ENCODE measurements at regions not wholly inside any gene's neighbourhood (a gene's known extent, or its start where the extent isn't known, plus 50 kb on each side); places are given as distances from the start of the nearest gene placed in this dataset.
"Not testable (repeated sequence)": the region's sequence is repeated elsewhere in the genome, so short reads cannot be mapped to it uniquely, and the experiment has no call there.

DNA sequence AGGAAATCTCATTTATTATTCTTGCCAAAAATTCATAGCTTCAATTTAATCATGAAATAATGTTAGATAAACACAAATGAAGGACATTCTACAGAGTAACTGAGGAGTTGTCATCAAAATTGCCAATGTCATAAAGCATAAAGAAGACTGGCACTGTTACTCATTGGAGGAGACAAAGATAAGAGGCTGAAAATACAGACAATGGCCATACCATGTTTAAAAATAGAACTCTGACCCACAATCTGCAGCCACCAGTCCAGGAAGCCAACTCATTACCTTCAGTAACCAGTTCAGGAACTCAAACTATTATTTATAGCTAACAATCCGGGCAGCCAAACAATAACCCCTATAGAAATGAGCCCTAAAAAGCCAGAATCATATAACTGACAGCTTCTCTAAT, 795.6 kb downstream of the TENT5A start:
- Histone ChIP-seq H3K4me1 (ENCODE audit: insufficient read depth, low read length, severe bottlenecking) (no peaks in the 10 kb centered on the region), H3K79me2 (ENCODE audit: insufficient read depth, low read length) (no peaks in the 10 kb centered on the region), H3K27ac (ENCODE audit: low read depth, low read length, poor library complexity, severe bottlenecking) (no peak overlapping the region), H3K4me3 (ENCODE audit: low read depth, low read length, poor library complexity, severe bottlenecking) (no peak overlapping the region), H3K4me2 (ENCODE audit: low read length) (no peak overlapping the region), H2AFZ (ENCODE audit: low read length) (no peak overlapping the region), H4K20me1 (ENCODE audit: insufficient read depth, low read length) (no peaks in the 10 kb centered on the region), H3K9ac (ENCODE audit: low read length) (no peak overlapping the region), H3F3A (ENCODE audit: insufficient read depth, low read length) (no peaks in the 10 kb centered on the region), H3K27me3 (ENCODE audit: insufficient read depth, low read length) (no peaks in the 10 kb centered on the region), H3K36me3 (ENCODE audit: insufficient read depth, low read length) (no peaks in the 10 kb centered on the region), H3K9me2 (ENCODE audit: low read depth, low read length) (no peaks in the 10 kb centered on the region), H3K9me3 (ENCODE audit: low read length) (no peaks in the 10 kb centered on the region)
- TF ChIP-seq, protein P1, sequence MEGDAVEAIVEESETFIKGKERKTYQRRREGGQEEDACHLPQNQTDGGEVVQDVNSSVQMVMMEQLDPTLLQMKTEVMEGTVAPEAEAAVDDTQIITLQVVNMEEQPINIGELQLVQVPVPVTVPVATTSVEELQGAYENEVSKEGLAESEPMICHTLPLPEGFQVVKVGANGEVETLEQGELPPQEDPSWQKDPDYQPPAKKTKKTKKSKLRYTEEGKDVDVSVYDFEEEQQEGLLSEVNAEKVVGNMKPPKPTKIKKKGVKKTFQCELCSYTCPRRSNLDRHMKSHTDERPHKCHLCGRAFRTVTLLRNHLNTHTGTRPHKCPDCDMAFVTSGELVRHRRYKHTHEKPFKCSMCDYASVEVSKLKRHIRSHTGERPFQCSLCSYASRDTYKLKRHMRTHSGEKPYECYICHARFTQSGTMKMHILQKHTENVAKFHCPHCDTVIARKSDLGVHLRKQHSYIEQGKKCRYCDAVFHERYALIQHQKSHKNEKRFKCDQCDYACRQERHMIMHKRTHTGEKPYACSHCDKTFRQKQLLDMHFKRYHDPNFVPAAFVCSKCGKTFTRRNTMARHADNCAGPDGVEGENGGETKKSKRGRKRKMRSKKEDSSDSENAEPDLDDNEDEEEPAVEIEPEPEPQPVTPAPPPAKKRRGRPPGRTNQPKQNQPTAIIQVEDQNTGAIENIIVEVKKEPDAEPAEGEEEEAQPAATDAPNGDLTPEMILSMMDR (IDR thresholded peaks at IDR 0.05; ENCODE audit: low read length): no peak
- no peak for TF ChIP-seq EZH2 (IDR thresholded peaks at IDR 0.05; ENCODE audit: borderline replicate concordance, low read length)

DNA sequence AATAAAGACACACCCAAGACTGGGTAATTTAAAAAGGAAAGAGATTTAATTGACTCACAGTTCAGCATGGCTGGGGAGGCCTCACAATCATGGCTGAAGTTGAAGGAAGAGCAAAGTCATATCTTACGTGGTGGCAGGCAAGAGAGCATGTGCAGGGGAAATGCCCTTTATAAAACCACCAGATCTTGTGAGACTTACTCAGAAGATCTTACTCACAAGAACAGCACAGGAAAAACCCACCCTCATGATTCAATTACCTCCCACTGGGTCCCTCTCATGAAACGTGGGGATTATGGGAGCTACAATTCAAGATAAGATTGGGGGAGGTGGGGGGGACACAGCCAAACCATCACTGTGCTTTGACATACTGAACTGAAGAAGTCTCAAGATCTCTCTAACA, 800.0 kb downstream of the TENT5A start:
- not testable (repeated sequence) for H4K20me1 ChIP-seq (ENCODE audit: insufficient read depth, low read length); H3K4me3 ChIP-seq (ENCODE audit: low read depth, low read length, poor library complexity, severe bottlenecking); H3K79me2 ChIP-seq (ENCODE audit: insufficient read depth, low read length); H3K27me3 ChIP-seq (ENCODE audit: insufficient read depth, low read length); H3K4me1 ChIP-seq (ENCODE audit: insufficient read depth, low read length, severe bottlenecking); H3K9me2 ChIP-seq (ENCODE audit: low read depth, low read length); H3F3A ChIP-seq (ENCODE audit: insufficient read depth, low read length); H3K4me2 ChIP-seq (ENCODE audit: low read length); H3K9ac ChIP-seq (ENCODE audit: low read length); H3K36me3 ChIP-seq (ENCODE audit: insufficient read depth, low read length); H3K27ac ChIP-seq (ENCODE audit: low read depth, low read length, poor library complexity, severe bottlenecking); H2AFZ ChIP-seq (ENCODE audit: low read length); H3K9me3 ChIP-seq (ENCODE audit: low read length)

- no peak overlapping the region for H2AFZ ChIP-seq (ENCODE audit: low read length)
- no peaks in the 10 kb centered on the region for H3K36me3 ChIP-seq (ENCODE audit: insufficient read depth, low read length)
- H3F3A ChIP-seq (ENCODE audit: insufficient read depth, low read length): no peaks in the 10 kb centered on the region
- no peaks in the 10 kb centered on the region for H3K9me2 ChIP-seq (ENCODE audit: low read depth, low read length)
- H3K4me3 ChIP-seq (ENCODE audit: low read depth, low read length, poor library complexity, severe bottlenecking): no peak overlapping the region
- H3K79me2 ChIP-seq (ENCODE audit: insufficient read depth, low read length): no peaks in the 10 kb centered on the region
- no peaks in the 10 kb centered on the region for H3K4me1 ChIP-seq (ENCODE audit: insufficient read depth, low read length, severe bottlenecking)
- no peak overlapping the region for H3K4me2 ChIP-seq (ENCODE audit: low read length)
- no peaks in the 10 kb centered on the region for H3K27me3 ChIP-seq (ENCODE audit: insufficient read depth, low read length)
- H4K20me1 ChIP-seq (ENCODE audit: insufficient read depth, low read length): no peaks in the 10 kb centered on the region
- no peak for TF ChIP-seq EZH2 (IDR thresholded peaks at IDR 0.05; ENCODE audit: borderline replicate concordance, low read length)
- TF ChIP-seq, protein P1 (IDR thresholded peaks at IDR 0.05; ENCODE audit: low read length): no peak
- no peak overlapping the region for H3K9ac ChIP-seq (ENCODE audit: low read length)
- H3K27ac ChIP-seq (ENCODE audit: low read depth, low read length, poor library complexity, severe bottlenecking): no peak overlapping the region
- H3K9me3 ChIP-seq (ENCODE audit: low read length): no peaks in the 10 kb centered on the region
Observed at GRCh38 chr6:80946402-80946801, 806.1 kb downstream of the TENT5A start.

- Histone ChIP-seq H3F3A (ENCODE audit: insufficient read depth, low read length) (no peaks in the 10 kb centered on the region), H3K4me2 (ENCODE audit: low read length) (no peak overlapping the region), H4K20me1 (ENCODE audit: insufficient read depth, low read length) (no peaks in the 10 kb centered on the region), H3K27ac (ENCODE audit: low read depth, low read length, poor library complexity, severe bottlenecking) (no peak overlapping the region), H3K4me1 (ENCODE audit: insufficient read depth, low read length, severe bottlenecking) (no peaks in the 10 kb centered on the region), H3K79me2 (ENCODE audit: insufficient read depth, low read length) (no peaks in the 10 kb centered on the region), H3K4me3 (ENCODE audit: low read depth, low read length, poor library complexity, severe bottlenecking) (no peak overlapping the region), H3K9me3 (ENCODE audit: low read length) (no peaks in the 10 kb centered on the region), H3K9me2 (ENCODE audit: low read depth, low read length) (no peaks in the 10 kb centered on the region), H3K36me3 (ENCODE audit: insufficient read depth, low read length) (no peaks in the 10 kb centered on the region), H3K27me3 (ENCODE audit: insufficient read depth, low read length) (no peaks in the 10 kb centered on the region), H3K9ac (ENCODE audit: low read length) (no peak overlapping the region), H2AFZ (ENCODE audit: low read length) (no peak overlapping the region)
- TF ChIP-seq, protein P1 (IDR thresholded peaks at IDR 0.05; ENCODE audit: low read length): no peak
- no peak for TF ChIP-seq EZH2 (IDR thresholded peaks at IDR 0.05; ENCODE audit: borderline replicate concordance, low read length)
Observed at GRCh38 chr6:80942911-80943310, 809.6 kb downstream of the TENT5A start.

Measured in OCI-LY1 (cell line).